ENCODE measurements at regions not wholly inside any gene's neighbourhood (a gene's known extent, or its start where the extent isn't known, plus 50 kb on each side); places are given as distances from the start of the nearest gene placed in this dataset.
"Not testable (repeated sequence)": the region's sequence is repeated elsewhere in the genome, so short reads cannot be mapped to it uniquely, and the experiment has no call there.

DNA sequence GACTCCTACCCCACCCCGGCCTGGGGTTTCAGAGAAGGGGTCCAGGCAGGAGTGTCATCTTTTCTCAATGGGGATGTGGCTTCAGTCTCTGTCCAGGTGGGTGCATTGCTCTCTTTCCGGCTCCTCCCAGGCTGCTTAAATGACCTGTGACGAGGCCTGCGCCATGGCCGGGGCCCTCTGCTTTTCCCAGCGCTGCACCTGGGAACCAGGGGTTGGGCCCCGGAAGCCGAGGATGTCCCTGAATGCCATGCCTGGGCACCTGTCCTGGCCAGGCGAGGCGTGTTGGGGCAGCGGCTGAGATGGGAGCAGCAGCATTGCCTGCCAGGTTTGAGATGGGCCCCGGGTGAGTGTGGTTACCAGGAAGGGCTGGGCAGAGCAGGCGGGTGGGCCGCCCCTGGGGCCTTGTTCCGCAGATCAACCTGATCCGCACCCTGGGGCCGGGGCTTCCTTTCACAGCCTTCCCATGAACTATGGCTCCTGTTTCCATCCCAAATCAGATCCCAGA is 147.4 kb downstream of the SEC14L1 start:
- DNase-seq (ENCODE audit: low read depth) = no peak

DNA sequence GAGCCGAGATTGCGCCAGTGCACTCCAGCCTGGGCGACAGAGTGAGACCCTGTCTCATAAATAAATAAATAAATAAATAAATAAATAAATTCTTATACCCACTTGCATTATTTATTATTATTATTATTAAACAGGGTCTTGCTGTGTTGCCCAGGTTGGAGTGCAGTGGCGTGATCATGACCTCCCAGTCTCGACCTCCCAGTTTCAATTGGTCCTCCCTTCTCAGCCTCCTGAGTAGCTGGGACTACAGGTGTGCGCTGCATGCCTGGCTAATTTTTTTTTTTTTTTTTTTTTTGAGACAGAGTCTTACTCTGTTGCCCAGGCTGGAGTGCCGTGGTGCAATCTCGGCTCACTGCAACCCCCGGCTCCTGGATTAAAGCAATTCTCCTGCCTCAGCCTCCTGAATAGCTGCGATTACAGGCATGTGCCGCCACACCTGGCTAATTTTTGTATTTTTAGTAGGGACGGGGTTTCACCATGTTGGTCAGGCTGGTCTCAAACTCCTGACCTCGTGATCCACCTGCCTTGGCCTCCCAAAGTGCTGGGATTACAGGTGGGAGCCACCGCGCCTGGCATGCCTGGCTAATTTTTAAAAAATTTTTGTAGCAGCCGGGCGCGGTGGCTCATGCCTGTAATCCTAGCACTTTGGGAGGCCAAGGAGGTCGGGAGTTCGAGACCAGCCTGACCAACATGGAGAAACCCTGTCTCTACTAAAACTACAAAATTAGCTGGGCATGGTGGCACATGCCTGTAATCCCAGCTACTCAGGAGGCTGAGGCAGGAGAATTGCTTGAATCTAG is 150.2 kb downstream of the SEC14L1 start:
- DNase-seq (ENCODE audit: low read depth) = not testable (repeated sequence)

DNA sequence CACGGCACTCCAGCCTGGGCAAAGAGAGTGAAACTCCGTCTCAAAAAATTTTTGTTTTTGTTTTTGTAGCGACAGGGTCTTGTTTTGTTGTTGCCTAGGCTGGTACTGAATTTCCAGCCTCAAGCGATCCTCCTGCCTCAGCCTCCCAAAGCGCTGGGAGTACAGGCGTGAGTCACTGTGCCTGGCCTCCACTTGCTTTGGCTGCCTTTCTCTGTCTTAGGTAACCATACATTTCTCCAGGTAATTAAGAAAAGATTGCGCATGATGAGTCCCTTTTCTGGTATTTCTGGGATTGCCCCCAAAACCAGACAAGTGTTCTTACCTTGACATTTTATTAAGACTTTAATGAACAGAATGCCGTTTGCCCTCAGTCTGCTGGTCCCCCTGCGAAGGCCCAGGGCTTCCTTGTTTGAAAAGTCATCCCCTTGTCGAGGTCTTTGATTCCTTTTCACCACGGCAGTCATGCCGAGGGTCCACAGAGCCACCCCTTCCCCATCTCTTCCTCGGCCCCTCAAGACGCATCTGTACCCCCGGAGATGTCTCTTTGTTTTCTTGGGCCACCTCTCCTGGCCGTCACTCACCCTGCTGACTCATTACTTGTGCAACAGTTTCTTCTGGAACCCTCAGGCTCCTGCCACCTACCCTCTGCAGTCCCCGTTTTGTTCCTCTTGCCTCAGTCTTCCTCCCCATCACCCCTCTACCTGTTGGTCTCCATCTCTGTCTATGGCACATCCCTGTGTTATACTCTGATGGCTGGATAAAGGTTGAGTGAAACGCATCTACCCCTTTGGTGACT is 151.0 kb downstream of the SEC14L1 start:
- DNase-seq (ENCODE audit: low read depth) = no peak

- DNase-seq (ENCODE audit: low read depth) = no peak
Measured at GRCh38 chr17:77294761-77295160, 154.0 kb downstream of the SEC14L1 start.

DNA sequence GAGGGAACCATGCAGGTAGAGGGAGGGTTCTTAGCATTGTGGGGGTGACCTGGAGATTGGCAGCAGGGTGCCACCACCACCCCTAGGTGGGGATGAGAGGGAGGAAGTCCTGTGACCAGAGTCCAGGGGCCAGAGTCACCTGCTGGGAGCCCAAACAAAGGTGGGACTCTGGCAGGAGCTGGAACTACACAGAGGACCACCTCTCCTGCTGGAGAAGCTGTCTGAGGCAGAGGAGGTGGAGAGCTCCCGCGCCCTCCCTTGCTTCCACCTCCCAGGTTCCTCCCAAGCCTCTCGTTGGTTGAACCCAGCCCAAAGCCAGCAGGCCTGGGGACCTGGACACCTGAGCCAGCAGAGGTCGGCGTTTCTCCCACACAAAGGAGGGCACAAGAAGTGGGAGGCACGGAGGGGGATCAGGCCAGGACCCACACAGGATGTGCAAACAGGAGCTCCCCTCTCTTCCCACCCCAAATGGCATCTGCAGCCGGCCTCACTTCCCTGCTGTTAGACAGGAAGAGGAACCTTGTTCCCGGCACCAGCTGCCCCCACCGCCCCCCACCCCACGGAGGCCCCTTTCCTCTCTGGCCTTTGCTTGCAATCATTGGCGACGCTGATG is 154.6 kb downstream of the SEC14L1 start:
- no peak for DNase-seq (ENCODE audit: low read depth)

DNA sequence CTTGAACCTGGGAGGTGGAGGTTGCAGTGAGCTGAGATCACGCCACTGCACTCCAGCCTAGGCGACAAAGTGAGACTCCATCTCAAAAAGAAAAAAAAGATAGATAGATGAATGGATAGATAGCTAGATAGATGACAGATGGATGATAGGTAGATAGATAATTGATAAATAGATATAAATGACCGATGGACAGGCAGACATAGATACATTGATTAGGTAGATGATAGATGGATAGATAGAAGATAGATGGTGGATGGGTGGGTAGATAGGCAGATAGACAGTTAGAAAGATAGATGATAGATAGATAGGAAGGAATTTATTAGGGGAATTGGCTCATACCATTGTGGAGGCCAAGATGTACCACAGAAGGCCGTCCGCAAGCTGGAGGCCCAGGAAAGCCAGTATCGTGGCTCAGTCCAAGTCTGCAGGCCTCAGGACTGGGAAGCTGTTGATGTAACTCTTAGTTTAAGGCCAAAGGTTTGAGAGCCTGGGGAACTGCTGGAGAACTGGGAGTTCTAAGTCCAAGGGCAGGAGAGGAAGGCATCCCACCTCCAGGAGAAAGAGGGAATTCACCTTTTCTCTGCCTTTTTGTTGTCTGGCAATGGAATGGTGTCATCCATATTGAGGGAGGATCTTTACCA is 156.1 kb downstream of the SEC14L1 start:
- no peak for DNase-seq (ENCODE audit: low read depth)

DNA sequence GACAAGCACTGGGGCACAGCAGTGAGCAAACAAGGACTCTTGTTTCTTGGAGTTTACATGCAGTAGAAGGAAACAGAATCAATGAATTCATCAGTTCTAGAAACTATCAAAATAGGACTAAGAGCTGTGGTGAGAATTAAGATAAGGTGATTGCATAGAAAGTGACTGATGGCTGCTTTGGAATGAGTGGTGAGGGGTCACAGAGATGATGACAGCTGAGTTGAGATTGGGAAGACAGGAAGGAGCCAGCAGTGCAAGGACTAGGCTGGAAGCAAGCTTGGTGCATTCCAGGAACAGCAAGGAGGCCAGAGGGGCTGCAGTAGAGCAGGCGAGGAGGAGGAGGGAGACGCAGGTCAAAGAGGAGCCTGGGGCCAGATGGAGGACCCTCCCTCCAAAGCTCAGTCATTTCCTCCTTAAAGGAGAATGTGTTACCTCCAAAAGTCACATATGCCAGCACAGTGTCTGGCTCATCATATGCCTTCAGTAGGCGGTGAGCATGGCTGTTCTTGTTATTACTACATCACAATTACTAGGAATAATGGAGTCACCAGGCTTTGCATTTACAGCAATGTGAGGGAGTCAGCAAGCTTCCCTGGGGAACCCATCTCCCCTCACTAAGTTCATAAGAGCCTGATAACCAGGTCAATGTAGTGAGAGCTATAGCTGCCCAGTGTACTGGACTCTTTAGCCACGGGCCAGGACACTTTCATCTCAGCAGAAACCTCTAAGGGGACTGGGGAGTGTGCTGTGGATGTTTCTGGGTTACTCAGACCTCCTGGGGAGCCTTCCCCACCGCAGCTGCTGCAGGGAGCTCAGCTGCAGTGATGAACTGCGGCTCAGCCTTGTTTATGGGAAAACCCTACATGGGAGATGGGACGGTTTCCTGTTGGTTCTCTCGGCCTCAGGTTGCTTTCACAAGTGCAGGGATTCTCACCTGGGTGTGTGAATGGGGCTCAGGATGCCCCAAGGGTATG is 157.2 kb downstream of the SEC14L1 start:
- peak; percentile 56 for DNase-seq (ENCODE audit: low read depth)

GRCh38 chr17:77298811-77299210 is 158.0 kb downstream of the SEC14L1 start:
- no peak for DNase-seq (ENCODE audit: low read depth)

DNA sequence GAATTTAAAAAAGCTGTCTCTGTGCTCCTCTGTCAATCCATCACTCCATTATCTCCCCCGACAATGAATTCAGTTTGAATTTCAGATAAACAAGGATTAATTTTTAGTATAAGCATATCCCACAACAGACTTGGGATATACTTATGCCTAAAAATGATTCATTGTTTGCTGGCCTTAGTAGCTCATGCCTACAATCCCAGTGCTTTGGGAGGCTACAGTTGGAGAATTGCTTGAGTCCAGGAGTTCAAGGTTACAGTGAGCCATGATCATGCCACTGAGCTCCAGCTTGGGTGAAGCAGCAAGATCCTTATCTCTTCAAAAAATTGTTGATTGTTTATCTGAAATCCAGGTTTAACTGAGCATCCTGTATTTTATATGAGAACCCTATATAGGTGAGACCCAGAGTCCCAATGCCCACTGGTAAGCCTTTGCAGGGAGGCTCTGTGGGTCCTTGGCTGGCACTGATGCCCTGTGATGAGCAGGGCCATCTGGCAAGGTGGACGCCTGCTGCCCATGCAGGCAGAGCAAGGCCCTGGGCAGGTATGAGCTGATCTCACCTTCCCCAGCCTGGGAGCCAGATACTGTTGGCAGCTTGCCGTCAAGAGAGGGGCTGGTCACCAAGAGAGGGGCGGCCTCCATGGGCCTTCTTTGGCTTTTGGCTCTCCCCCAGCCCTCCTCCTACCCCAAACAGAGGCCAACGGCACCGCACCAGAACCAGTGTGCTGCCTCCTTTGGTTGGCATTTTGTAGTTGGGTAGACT is 158.7 kb downstream of the SEC14L1 start:
- DNase-seq (ENCODE audit: low read depth) = no peak

GRCh38 chr17:77300016-77300686 is 159.4 kb downstream of the SEC14L1 start:
- no peak for DNase-seq (ENCODE audit: low read depth)

DNA sequence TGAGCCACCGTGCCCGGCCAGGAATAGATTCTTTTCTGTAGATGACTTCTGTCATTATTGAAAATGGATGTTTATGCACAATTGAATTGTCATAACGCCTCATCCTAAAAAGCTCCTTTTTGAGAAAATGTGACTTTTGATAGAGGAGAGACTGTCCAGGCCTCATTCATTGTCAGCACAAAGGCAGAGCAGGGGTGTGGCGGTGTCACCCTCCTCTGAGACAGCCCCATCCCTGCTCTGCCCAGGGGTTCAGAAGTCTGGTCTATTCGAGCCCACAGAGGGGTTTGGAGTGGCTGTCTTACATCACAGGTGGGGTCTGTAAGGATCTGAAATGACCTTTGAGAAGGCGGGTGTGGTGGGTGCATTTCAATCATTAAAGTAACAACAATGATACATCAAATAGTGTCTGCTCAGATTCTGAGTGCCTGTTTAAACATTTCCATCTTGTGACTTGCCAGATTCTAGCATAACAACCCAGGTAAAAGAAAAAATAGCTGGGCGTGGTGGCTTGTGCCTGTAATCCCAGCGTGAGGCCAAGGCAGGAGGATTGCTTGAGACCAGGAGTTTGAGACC is 161.0 kb downstream of the SEC14L1 start:
- no peak for DNase-seq (ENCODE audit: low read depth)

GRCh38 chr17:77302682-77303081 is 161.9 kb downstream of the SEC14L1 start:
- no peak for DNase-seq (ENCODE audit: low read depth)

- no peak for DNase-seq (ENCODE audit: low read depth)
Measured at GRCh38 chr17:77303620-77304019, 162.9 kb downstream of the SEC14L1 start.

DNA sequence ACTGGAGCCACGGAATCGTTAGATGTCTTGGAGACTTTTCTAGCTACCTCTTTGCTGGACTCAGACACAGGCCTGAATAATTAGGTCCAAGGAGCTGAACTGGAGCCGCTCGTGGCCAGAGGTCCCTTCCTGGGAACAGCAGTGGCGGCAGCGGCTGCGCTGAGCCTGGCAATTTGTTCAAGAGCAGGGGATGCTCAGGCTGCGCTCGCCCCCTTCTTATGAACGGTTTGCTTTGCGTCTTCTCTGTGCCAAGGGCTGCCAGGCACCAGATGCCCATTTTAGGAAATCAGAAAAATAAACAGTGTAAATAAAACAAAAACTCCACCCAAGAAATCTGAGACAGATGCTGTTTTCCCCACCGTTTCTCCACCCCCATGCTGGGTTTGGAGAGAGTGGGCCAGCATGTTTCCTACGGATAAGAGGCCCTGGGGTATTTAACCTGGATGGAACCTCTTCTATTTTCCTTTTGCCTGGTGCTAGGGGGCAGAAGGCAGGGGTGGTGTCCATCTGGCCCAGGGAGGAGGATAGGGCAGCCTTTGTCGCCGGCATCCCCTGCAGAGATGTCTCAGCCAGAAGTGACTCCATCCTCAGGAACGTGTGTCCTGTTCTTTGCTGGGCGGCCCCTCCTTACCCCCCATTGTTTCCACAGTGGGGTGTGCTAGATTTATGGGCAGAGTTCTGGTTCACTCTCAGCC is 163.4 kb downstream of the SEC14L1 start:
- DNase-seq (ENCODE audit: low read depth) = peak; percentile 44

DNA sequence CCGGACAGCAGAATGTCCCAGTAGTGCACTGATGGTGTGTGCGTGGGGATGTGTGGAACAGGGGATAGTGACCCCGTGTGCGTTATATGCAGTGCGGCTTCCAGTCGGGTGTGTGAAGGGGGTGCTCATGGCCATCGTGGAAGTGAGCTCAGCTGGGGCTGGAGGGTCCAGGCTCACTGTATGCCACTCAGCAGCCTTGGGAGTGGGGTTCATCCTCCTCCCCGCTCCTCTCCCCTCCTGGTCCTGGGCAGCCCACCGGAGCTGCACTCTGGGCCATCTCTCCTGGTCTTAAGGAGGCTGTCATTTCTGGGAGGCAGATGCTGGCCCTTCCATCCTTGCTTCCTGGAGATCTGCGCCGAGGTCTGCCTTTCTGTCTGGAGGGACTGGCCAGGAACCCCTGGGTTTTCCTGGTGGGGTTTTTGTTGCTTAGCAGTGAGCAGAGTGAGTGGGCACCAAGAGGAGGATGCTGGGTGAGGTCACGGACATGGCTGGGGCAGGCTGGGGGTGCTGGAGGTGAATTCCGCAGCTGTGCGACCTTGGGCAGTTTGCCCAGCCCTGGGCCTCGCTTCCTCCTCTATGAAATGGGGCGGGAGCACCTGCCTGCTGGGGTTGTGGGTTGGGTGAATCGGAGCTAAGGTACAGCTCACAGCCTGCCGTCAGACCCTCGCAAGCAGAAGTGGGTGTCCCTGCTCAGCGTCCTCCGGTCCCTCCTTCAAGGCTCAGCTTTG is 164.1 kb downstream of the SEC14L1 start:
- no peak for DNase-seq (ENCODE audit: low read depth)

DNA sequence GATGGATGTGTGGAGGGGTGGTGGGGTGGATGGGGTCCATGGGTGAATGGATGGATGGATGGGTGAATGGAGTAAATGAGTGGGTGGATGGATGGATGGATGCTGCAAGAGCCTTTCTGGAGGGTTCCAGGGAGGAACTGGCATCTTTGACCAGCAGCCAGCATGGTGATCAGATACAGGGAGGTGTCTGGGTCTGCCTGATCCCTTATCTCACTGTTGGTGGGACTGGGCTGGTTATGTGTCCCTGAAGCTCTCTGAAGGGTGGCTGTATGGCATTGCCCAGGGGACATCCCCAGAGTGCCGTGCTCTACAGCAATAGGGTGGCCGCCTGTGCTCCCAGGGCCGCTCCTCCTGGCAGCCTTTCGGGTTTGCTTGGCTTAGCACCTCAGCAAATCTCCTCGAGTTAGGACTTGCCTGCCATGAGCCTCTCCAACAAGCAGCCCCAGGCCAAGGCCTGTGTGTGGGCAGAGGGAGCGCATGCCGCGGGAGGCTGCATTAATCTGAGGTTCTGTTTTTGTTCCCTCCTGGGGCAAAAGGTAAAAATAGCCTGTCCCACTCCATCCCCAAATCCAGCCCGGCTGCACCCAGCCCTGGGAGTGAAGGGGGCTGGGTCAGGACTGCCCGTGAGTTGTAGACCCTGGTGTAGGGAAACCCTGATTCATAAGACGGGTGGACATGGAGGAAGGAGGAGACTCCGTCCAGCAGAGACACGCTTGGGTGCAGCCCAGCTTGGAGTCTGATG is 165.4 kb downstream of the SEC14L1 start:
- DNase-seq (ENCODE audit: low read depth) = no peak

Data from LHCN-M2 (cell line).